Neural cell (in vitro differentiated cells): ENCODE measurements at regions not wholly inside any gene's neighbourhood (a gene's known extent, or its start where the extent isn't known, plus 50 kb on each side); places are given as distances from the start of the nearest gene placed in this dataset.

ENCODE experiments used
- H2AFZ ChIP-seq: fragments of 200-600, 300-800 bp; sonication (generic), shearing (Covaris generic); 2 replicates; pipeline ENCODE4 v1.6.0; 2014; ENCODE audit warnings: low read depth, mild to moderate bottlenecking, antibody characterized with exemption, low read length, moderate library complexity
- H3F3A ChIP-seq: fragments of 200-600 bp; shearing (Covaris generic); 2 replicates; pipeline ENCODE4 v1.6.1; 2016; ENCODE audit warnings: mild to moderate bottlenecking, moderate library complexity, mixed read lengths, antibody characterized with exemption, low read length; ENCODE audit not compliant: insufficient read depth, poor library complexity, severe bottlenecking
- H3K27ac ChIP-seq: fragments of 200-600, 300-800 bp; sonication (generic), shearing (Covaris generic); 2 replicates; pipeline ENCODE4 v1.5.1; 2014; ENCODE audit warnings: mild to moderate bottlenecking, low read length, moderate library complexity
- H3K27me3 ChIP-seq: fragments of 300-800, 200-600 bp; sonication (generic), shearing (Covaris generic); 2 replicates; pipeline ENCODE4 v1.6.0; 2014; ENCODE audit warnings: mild to moderate bottlenecking, low read depth, low read length, moderate library complexity; ENCODE audit not compliant: insufficient read depth
- H3K36me3 ChIP-seq: fragments of 300-800, 200-600 bp; sonication (generic), shearing (Covaris generic); 2 replicates; pipeline ENCODE4 v1.5.1; 2014; ENCODE audit warnings: mild to moderate bottlenecking, antibody characterized with exemption, low read length, moderate library complexity; ENCODE audit not compliant: insufficient read depth
- H3K4me2 ChIP-seq: fragments of 300-800, 200-600 bp; sonication (generic), shearing (Covaris generic); 2 replicates; pipeline ENCODE4 v1.6.0; 2014; ENCODE audit warnings: mild to moderate bottlenecking, low read length
- H3K4me3 ChIP-seq: fragments of 300-800, 200-600 bp; sonication (generic), shearing (Covaris generic); 2 replicates; pipeline ENCODE4 v1.5.1; 2014; ENCODE audit warnings: mild to moderate bottlenecking, low read length, moderate library complexity
- H3K79me2 ChIP-seq: fragments of 200-600 bp; shearing (Covaris generic); replicated peaks from 2 replicates; pipeline ENCODE4 v1.6.0; 2014; ENCODE audit warnings: mild to moderate bottlenecking, low read length, moderate library complexity; ENCODE audit not compliant: insufficient read depth
- H3K9ac ChIP-seq: fragments of 300-800, 200-600 bp; sonication (generic), shearing (Covaris generic); 2 replicates; pipeline ENCODE4 v1.6.1; 2016; ENCODE audit warnings: mild to moderate bottlenecking, low read length, mixed read lengths
- H3K9me2 ChIP-seq: fragments of 200-600 bp; shearing (Covaris generic); 2 replicates; pipeline ENCODE4 v1.6.1; 2016; ENCODE audit warnings: mild to moderate bottlenecking, low read length, mixed read lengths; ENCODE audit not compliant: insufficient read depth
- H3K9me3 ChIP-seq: fragments of 200-600, 300-800 bp; sonication (generic), shearing (Covaris generic); 2 replicates; pipeline ENCODE4 v1.6.1; 2016; ENCODE audit warnings: mild to moderate bottlenecking, mixed run types, low read length, moderate library complexity, mixed read lengths
- H4K20me1 ChIP-seq: fragments of 200-600 bp; shearing (Covaris generic); 2 replicates; pipeline ENCODE4 v1.6.1; 2016; ENCODE audit warnings: mild to moderate bottlenecking, mixed run types; ENCODE audit not compliant: insufficient read depth
- EP300 ChIP-seq: fragments of 450-650 bp; conservative IDR thresholded peaks from 2 replicates; pipeline ENCODE4 v1.6.1; 2014; ENCODE audit warnings: antibody characterized with exemption, mild to moderate bottlenecking, moderate library complexity; ENCODE audit not compliant: poor library complexity, severe bottlenecking
- EZH2 ChIP-seq: fragments of 200-600, 300-800 bp; shearing (Covaris generic), sonication (generic); IDR thresholded peaks from 2 replicates; pipeline ENCODE4 v1.6.1; 2014; ENCODE audit warnings: antibody characterized with exemption, low read length, borderline replicate concordance, mild to moderate bottlenecking; ENCODE audit not compliant: insufficient read depth, poor library complexity, severe bottlenecking
- MXI1 ChIP-seq: fragments of 450-650 bp; conservative IDR thresholded peaks from 2 replicates; pipeline ENCODE4 v1.6.1; 2014; ENCODE audit warnings: antibody characterized with exemption, mild to moderate bottlenecking; ENCODE audit not compliant: poor library complexity, severe bottlenecking
- POLR2AphosphoS5 ChIP-seq: IDR thresholded peaks from 2 replicates; pipeline ENCODE4 v1.6.1; 2012
- RAD21 ChIP-seq: fragments of 450-650 bp; conservative IDR thresholded peaks from 2 replicates; pipeline ENCODE4 v1.6.1; 2014; ENCODE audit warnings: antibody characterized with exemption, mild to moderate bottlenecking, moderate library complexity
- REST ChIP-seq: IDR thresholded peaks from 2 replicates; pipeline ENCODE4 v1.6.1; 2012; ENCODE audit warnings: borderline replicate concordance
- SMC3 ChIP-seq: fragments of 450-650 bp; conservative IDR thresholded peaks from 2 replicates; pipeline ENCODE4 v1.6.1; 2014; ENCODE audit warnings: antibody characterized with exemption, mild to moderate bottlenecking, moderate library complexity; ENCODE audit not compliant: poor library complexity
- TAF1 ChIP-seq: IDR thresholded peaks from 2 replicates; pipeline ENCODE4 v1.6.1; 2012; ENCODE audit warnings: low read depth
- TF ChIP-seq, protein P1 (sequence below): fragments of 450-650 bp; IDR thresholded peaks from 2 replicates; pipeline ENCODE4 v1.5.1; 2014; ENCODE audit warnings: antibody characterized with exemption, mild to moderate bottlenecking, moderate library complexity; ENCODE audit not compliant: poor library complexity, severe bottlenecking

DNA sequence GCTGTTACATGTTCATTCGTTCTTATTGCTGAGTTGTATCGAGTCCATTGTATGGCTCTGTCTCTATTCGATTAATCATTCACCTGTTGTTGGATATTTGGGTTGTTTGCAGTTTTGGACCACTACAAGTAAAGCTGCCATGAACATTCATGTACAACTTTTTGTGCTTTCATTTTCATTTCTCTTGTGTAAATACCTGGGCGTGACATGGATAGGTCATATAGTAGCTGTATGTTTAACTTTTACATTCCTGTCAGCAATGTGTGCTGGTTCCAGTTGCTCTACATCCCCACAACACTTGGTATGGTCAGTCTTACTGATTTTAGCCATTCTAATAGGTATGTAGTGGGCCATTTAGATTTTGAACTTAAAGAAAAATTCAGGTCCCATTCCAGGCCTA, 194.2 kb upstream of the PLET1 start:
- Histone ChIP-seq H2AFZ (no peak overlapping the region), H3K27ac (no peak overlapping the region), H3F3A (no peaks in the 10 kb centered on the region), H3K27me3 (no peaks in the 10 kb centered on the region), H3K9ac (no peak overlapping the region), H3K36me3 (no peaks in the 10 kb centered on the region), H3K79me2 (no peaks in the 10 kb centered on the region), H4K20me1 (no peaks in the 10 kb centered on the region), H3K4me3 (no peak overlapping the region), H3K9me2 (no peaks in the 10 kb centered on the region), H3K4me2 (no peak overlapping the region), H3K9me3 (no peaks in the 10 kb centered on the region)
- TF ChIP-seq, protein P1, sequence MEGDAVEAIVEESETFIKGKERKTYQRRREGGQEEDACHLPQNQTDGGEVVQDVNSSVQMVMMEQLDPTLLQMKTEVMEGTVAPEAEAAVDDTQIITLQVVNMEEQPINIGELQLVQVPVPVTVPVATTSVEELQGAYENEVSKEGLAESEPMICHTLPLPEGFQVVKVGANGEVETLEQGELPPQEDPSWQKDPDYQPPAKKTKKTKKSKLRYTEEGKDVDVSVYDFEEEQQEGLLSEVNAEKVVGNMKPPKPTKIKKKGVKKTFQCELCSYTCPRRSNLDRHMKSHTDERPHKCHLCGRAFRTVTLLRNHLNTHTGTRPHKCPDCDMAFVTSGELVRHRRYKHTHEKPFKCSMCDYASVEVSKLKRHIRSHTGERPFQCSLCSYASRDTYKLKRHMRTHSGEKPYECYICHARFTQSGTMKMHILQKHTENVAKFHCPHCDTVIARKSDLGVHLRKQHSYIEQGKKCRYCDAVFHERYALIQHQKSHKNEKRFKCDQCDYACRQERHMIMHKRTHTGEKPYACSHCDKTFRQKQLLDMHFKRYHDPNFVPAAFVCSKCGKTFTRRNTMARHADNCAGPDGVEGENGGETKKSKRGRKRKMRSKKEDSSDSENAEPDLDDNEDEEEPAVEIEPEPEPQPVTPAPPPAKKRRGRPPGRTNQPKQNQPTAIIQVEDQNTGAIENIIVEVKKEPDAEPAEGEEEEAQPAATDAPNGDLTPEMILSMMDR, result no peak
- no peak for TF ChIP-seq EZH2
- no peak for TF ChIP-seq RAD21
- no peak for TF ChIP-seq POLR2AphosphoS5
- no peak for TF ChIP-seq TAF1
- no peak for TF ChIP-seq MXI1
- no peak for TF ChIP-seq REST
- no peak for TF ChIP-seq EP300
- no peak for TF ChIP-seq SMC3

DNA sequence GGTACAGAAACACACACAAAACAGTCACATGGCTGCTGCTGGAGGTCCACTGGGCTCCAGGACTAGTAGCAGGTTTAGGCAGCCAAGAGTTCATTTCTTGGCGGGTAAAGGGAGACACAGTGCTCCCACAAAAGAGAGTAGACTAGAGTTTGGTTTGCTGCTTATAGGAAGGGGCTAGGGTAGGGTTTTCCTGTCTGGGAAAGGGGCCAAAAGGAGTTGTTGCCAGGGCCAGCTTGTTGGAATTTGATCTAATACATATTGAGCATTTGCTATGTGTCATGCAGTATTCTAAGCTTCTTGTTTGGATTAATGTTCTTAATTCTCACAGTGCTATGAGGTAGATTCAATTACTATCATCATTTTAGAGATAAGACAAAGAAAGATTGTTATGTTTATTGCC, 195.1 kb upstream of the PLET1 start:
- no peaks in the 10 kb centered on the region for H3K9me3 ChIP-seq
- no peak overlapping the region for H2AFZ ChIP-seq
- no peaks in the 10 kb centered on the region for H3F3A ChIP-seq
- no peaks in the 10 kb centered on the region for H4K20me1 ChIP-seq
- no peak for TF ChIP-seq TAF1
- TF ChIP-seq, protein P1, result no peak
- no peak for TF ChIP-seq SMC3
- TF ChIP-seq EZH2, result no peak
- TF ChIP-seq EP300, result no peak
- TF ChIP-seq MXI1, result no peak
- no peak for TF ChIP-seq RAD21
- TF ChIP-seq POLR2AphosphoS5, result no peak
- no peak for TF ChIP-seq REST
- no peaks in the 10 kb centered on the region for H3K9me2 ChIP-seq
- no peaks in the 10 kb centered on the region for H3K79me2 ChIP-seq
- H3K27ac ChIP-seq, result no peak overlapping the region
- H3K36me3 ChIP-seq, result no peaks in the 10 kb centered on the region
- H3K4me3 ChIP-seq, result no peak overlapping the region
- H3K9ac ChIP-seq, result no peak overlapping the region
- H3K27me3 ChIP-seq, result no peaks in the 10 kb centered on the region
- H3K4me2 ChIP-seq, result no peak overlapping the region
